Activated naive CD4-positive, alpha-beta T cell treated with anti-CD3 and anti-CD28 coated beads, Interleukin-2, amount 50 U/mL, for 72 hours (primary cell): ENCODE measurements at regions not wholly inside any gene's neighbourhood (a gene's known extent, or its start where the extent isn't known, plus 50 kb on each side); places are given as distances from the start of the nearest gene placed in this dataset.

Source experiments
- ATAC-seq, 2 donors: fragments of 150-1000 bp; cut with Tn5 transposase; 2 replicates each; pipeline ENCODE4 v1.10.0; 2021; ENCODE audit warnings: mild to moderate bottlenecking in 2 of 2, moderate library complexity in 2 of 2
- DNase-seq, 2 donors: peaks; one replicate each; pipeline ENCODE4 v3.0.0; 2021 to 2022; ENCODE audit warnings: low spot score in 2 of 2
- H3K27ac Mint-ChIP-seq, 2 donors: one replicate each; pipeline ENCODE4 v1.8.0; 2022; ENCODE audit warnings: mild to moderate bottlenecking in 2 of 2, mixed read lengths in 2 of 2
- H3K36me3 Mint-ChIP-seq, 2 donors: one replicate each; pipeline ENCODE4 v1.8.0; 2022; ENCODE audit warnings: mixed read lengths in 2 of 2
- H3K9me3 Mint-ChIP-seq, 2 donors: one replicate each; pipeline ENCODE4 v1.8.0; 2022; ENCODE audit warnings: mixed read lengths in 2 of 2

- Mint-ChIP-seq H3K36me3 (peaks cover 0 to 5% of the 10 kb centered on the region in 2 donors), H3K27ac (no peak overlapping the region), H3K9me3 (peaks cover 13 to 22% of the 10 kb centered on the region in 2 donors)
- no peak for DNase-seq
- ATAC-seq: no peak
These were observed 148.5 kb upstream of the TYRP1 start for GRCh38 chr9:12544700-12545099.

- Mint-ChIP-seq H3K27ac (no peak overlapping the region), H3K36me3 (no peaks in the 10 kb centered on the region), H3K9me3 (peaks cover 14% of the 10 kb centered on the region in 2 donors)
- ATAC-seq: no peak
- DNase-seq: no peak
These were observed 138.5 kb upstream of the TYRP1 start for GRCh38 chr9:12554636-12555035.

GRCh38 chr9:12566404-12567090, 126.6 kb upstream of the TYRP1 start:
- peaks cover 25 to 33% of the 10 kb centered on the region in 2 donors for H3K9me3 Mint-ChIP-seq
- H3K36me3 Mint-ChIP-seq: no peaks in the 10 kb centered on the region
- ATAC-seq: no peak
- H3K27ac Mint-ChIP-seq: no peak overlapping the region
- DNase-seq: no peak

GRCh38 chr9:12584656-12585522, 108.3 kb upstream of the TYRP1 start:
- no peak for ATAC-seq

GRCh38 chr9:12595400-12595799, 97.8 kb upstream of the TYRP1 start:
- Mint-ChIP-seq H3K9me3 (peaks cover 14 to 17% of the 10 kb centered on the region in 2 donors), H3K36me3 (no peaks in the 10 kb centered on the region), H3K27ac (no peak overlapping the region)
- DNase-seq (no peak), ATAC-seq (no peak)

More at GRCh38 chr9:12584656-12585522, 108.3 kb upstream of the TYRP1 start:
- Mint-ChIP-seq H3K36me3 (no peaks in the 10 kb centered on the region), H3K27ac (no peak overlapping the region), H3K9me3 (peaks cover 8 to 15% of the 10 kb centered on the region in 2 donors)
- no peak for DNase-seq

- ATAC-seq (no peak), DNase-seq (no peak)
- no peak overlapping the region for H3K27ac Mint-ChIP-seq
- no peaks in the 10 kb centered on the region for H3K36me3 Mint-ChIP-seq
- H3K9me3 Mint-ChIP-seq: peaks cover 4 to 7% of the 10 kb centered on the region in 2 donors
These were observed 88.9 kb upstream of the TYRP1 start for GRCh38 chr9:12604164-12604821.

- no peaks in the 10 kb centered on the region for H3K36me3 Mint-ChIP-seq
- DNase-seq (no peak), ATAC-seq (no peak)
- peaks cover 11 to 16% of the 10 kb centered on the region in 2 donors for H3K9me3 Mint-ChIP-seq
- no peak overlapping the region for H3K27ac Mint-ChIP-seq
These were observed 80.9 kb upstream of the TYRP1 start for GRCh38 chr9:12612211-12612770.

- H3K27ac Mint-ChIP-seq: no peak overlapping the region
- no peak for DNase-seq
These were observed 80.1 kb upstream of the TYRP1 start for GRCh38 chr9:12613071-12613470.

GRCh38 chr9:12614488-12614887, 78.7 kb upstream of the TYRP1 start:
- no peak for DNase-seq
- no peak for ATAC-seq
- Mint-ChIP-seq H3K27ac (no peak overlapping the region), H3K9me3 (peaks cover 11 to 12% of the 10 kb centered on the region in 2 donors), H3K36me3 (no peaks in the 10 kb centered on the region)

More at GRCh38 chr9:12613071-12613470, 80.1 kb upstream of the TYRP1 start:
- H3K36me3 Mint-ChIP-seq: no peaks in the 10 kb centered on the region
- no peak for ATAC-seq
- H3K9me3 Mint-ChIP-seq: peaks cover 11 to 12% of the 10 kb centered on the region in 2 donors

- DNase-seq (no peak), ATAC-seq (no peak)
- H3K27ac Mint-ChIP-seq: no peak overlapping the region
- no peaks in the 10 kb centered on the region for H3K36me3 Mint-ChIP-seq
- peaks cover 4 to 6% of the 10 kb centered on the region in 2 donors for H3K9me3 Mint-ChIP-seq
These were observed 74.2 kb upstream of the TYRP1 start for GRCh38 chr9:12618956-12619355.

- ATAC-seq (no peak), DNase-seq (no peak)
- Mint-ChIP-seq H3K9me3 (peaks cover 25% of the 10 kb centered on the region in 2 donors), H3K36me3 (no peaks in the 10 kb centered on the region), H3K27ac (no peak overlapping the region)
These were observed 67.3 kb upstream of the TYRP1 start for GRCh38 chr9:12625844-12626243.

GRCh38 chr9:12627096-12627495, 66.1 kb upstream of the TYRP1 start:
- Mint-ChIP-seq H3K36me3 (no peaks in the 10 kb centered on the region), H3K9me3 (peaks cover 28 to 32% of the 10 kb centered on the region in 2 donors), H3K27ac (no peak overlapping the region)
- ATAC-seq: no peak
- DNase-seq: no peak

GRCh38 chr9:12628546-12628945, 64.6 kb upstream of the TYRP1 start:
- peaks cover 28% of the 10 kb centered on the region in 2 donors for H3K9me3 Mint-ChIP-seq
- no peak for DNase-seq
- H3K27ac Mint-ChIP-seq: no peak overlapping the region
- ATAC-seq: no peak
- no peaks in the 10 kb centered on the region for H3K36me3 Mint-ChIP-seq

- DNase-seq (no peak), ATAC-seq (no peak)
- Mint-ChIP-seq H3K9me3 (peaks cover 28% of the 10 kb centered on the region in 2 donors), H3K36me3 (no peaks in the 10 kb centered on the region), H3K27ac (no peak overlapping the region)
These were observed 64.1 kb upstream of the TYRP1 start for GRCh38 chr9:12629067-12629466.

- Mint-ChIP-seq H3K36me3 (no peaks in the 10 kb centered on the region), H3K9me3 (peaks cover 33 to 36% of the 10 kb centered on the region in 2 donors), H3K27ac (no peak overlapping the region)
- DNase-seq (no peak), ATAC-seq (no peak)
These were observed 61.3 kb upstream of the TYRP1 start for GRCh38 chr9:12631866-12632265.

- Mint-ChIP-seq H3K36me3 (no peaks in the 10 kb centered on the region), H3K9me3 (peaks cover 29 to 32% of the 10 kb centered on the region in 2 donors), H3K27ac (no peak overlapping the region)
- ATAC-seq (no peak), DNase-seq (no peak)
These were observed 60.0 kb upstream of the TYRP1 start for GRCh38 chr9:12633016-12633765.
